Chondrocyte (in vitro differentiated cells): ENCODE measurements at regions not wholly inside any gene's neighbourhood (a gene's known extent, or its start where the extent isn't known, plus 50 kb on each side); places are given as distances from the start of the nearest gene placed in this dataset.

ENCODE experiments used
- DNase-seq: peaks from one replicate; pipeline ENCODE4 v3.0.0; 2021; ENCODE audit warnings: mixed read lengths, low spot score
- H3K27ac Mint-ChIP-seq: one replicate; pipeline ENCODE4 v1.8.0; 2021; ENCODE audit warnings: mild to moderate bottlenecking, moderate library complexity, mixed read lengths; ENCODE audit not compliant: unreplicated experiment
- H3K27me3 Mint-ChIP-seq: 2 replicates; pipeline ENCODE4 v1.8.0; 2021; ENCODE audit warnings: low read depth, mixed read lengths
- H3K36me3 Mint-ChIP-seq: 2 replicates; pipeline ENCODE4 v1.8.0; 2021; ENCODE audit warnings: low read depth, mixed read lengths
- H3K4me1 Mint-ChIP-seq: 2 replicates; pipeline ENCODE4 v1.8.0; 2021; ENCODE audit warnings: low read depth, mild to moderate bottlenecking, mixed read lengths
- H3K4me3 Mint-ChIP-seq: one replicate; pipeline ENCODE4 v1.8.0; 2021; ENCODE audit warnings: mild to moderate bottlenecking, moderate library complexity, mixed read lengths; ENCODE audit not compliant: unreplicated experiment
- H3K9me3 Mint-ChIP-seq: 2 replicates; pipeline ENCODE4 v1.8.0; 2021; ENCODE audit warnings: low read depth, mixed read lengths
- CTCF ChIP-seq: fragments of 200-600 bp; sonication (generic); IDR thresholded peaks from 2 replicates; pipeline ENCODE4 v1.5.0; 2021; ENCODE audit warnings: antibody characterized with exemption, mild to moderate bottlenecking, moderate library complexity

DNA sequence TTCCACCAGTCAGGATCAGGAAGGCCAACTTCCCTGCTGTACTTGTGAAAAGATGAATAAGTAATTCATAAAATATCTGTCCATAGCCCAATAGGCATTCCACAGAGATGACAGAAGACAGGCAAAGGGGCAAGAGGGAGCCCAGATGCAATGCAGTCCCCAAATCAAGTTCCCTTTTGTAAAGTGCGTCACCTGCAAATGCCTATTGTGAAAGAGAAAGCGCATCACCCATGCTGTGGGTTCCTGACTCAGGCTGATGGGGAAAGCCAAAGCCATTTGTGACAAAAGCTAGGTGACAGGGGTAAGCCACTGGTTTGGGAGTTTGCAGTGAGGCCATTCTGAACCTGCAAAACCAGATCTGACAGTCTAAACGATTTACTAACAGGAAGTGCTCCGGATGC, 157.5 kb upstream of the ZNF536 start:
- Mint-ChIP-seq H3K27ac (no peak overlapping the region), H3K9me3 (no peaks in the 10 kb centered on the region), H3K4me1 (no peaks in the 10 kb centered on the region), H3K4me3 (no peak overlapping the region), H3K27me3 (peaks cover 22% of the 10 kb centered on the region), H3K36me3 (no peaks in the 10 kb centered on the region)
- TF ChIP-seq CTCF, result no peak
- no peak for DNase-seq

GRCh38 chr19:30215248-30215647, 156.9 kb upstream of the ZNF536 start:
- Mint-ChIP-seq H3K4me1 (no peaks in the 10 kb centered on the region), H3K27ac (no peak overlapping the region), H3K9me3 (no peaks in the 10 kb centered on the region), H3K4me3 (no peak overlapping the region), H3K36me3 (no peaks in the 10 kb centered on the region), H3K27me3 (peaks cover 20% of the 10 kb centered on the region)
- no peak for TF ChIP-seq CTCF
- no peak for DNase-seq

DNA sequence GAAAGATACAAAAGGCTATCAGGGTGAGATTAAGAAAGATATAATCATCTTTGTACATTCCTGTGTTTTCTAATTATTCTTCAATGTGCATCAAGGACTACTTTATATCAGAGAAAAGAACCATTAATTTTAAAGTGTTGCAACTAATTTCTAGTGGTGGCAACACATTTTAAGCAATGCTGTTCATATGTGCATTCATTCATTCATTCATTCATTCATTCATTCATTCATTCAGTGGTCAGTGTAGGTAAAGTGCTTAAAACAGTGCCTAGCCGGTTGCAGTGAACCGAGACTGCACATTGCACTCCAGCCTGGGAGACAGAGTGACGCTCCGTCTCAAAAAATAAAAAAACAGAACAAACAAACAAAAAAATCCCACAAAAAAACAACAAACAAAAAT, 155.7 kb upstream of the ZNF536 start:
- Mint-ChIP-seq H3K27ac (no peak overlapping the region), H3K4me1 (no peaks in the 10 kb centered on the region), H3K4me3 (no peak overlapping the region), H3K9me3 (no peaks in the 10 kb centered on the region), H3K27me3 (peaks cover 27% of the 10 kb centered on the region), H3K36me3 (no peaks in the 10 kb centered on the region)
- no peak for TF ChIP-seq CTCF
- no peak for DNase-seq

DNA sequence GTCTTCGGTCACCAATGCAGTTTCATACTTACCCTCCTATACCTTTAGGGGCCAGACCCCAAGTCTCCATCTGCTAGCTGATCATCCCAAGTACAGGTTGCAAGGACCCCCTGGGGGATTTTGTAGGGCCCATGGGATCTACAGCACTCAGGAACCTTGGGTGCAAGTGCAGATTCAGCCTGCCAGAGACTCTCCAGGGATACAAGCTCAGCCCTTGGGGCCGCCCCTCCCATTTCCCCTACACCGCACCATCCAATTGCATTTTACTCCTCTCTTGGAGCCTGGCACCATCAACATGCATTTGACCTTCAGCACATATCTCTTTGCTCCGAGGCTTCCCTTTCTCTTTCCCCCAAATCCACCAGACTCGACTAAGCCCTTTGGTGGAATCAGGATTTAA, 154.7 kb upstream of the ZNF536 start:
- no peak for DNase-seq
- Mint-ChIP-seq H3K27ac (no peak overlapping the region), H3K36me3 (no peaks in the 10 kb centered on the region), H3K4me3 (no peak overlapping the region), H3K27me3 (peaks cover 33% of the 10 kb centered on the region), H3K9me3 (no peaks in the 10 kb centered on the region), H3K4me1 (no peaks in the 10 kb centered on the region)
- no peak for TF ChIP-seq CTCF

DNA sequence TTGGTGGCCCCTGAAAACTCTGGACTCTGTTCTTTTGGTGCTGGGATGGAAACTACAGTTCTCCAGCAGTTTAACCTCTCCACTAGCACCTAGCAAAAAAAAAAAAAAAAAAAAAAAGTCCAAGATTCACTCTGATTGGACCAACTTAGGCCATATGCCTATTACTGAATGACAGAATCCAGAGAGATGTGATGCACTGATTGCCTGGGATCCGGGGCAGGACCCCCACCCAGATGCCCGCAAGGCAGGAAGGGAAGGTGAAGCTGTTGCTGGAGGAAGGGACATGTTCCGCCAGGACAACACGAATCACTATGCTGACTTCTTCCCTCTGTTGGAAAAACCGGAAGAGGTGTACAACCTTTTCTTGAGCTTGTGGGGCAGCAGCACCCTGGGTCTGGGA, 152.5 kb upstream of the ZNF536 start:
- H3K36me3 Mint-ChIP-seq, result no peaks in the 10 kb centered on the region
- no peaks in the 10 kb centered on the region for H3K9me3 Mint-ChIP-seq
- H3K27ac Mint-ChIP-seq, result no peak overlapping the region
- H3K4me1 Mint-ChIP-seq, result peaks cover 3% of the 10 kb centered on the region
- peaks cover 46% of the 10 kb centered on the region for H3K27me3 Mint-ChIP-seq
- no peak overlapping the region for H3K4me3 Mint-ChIP-seq
- no peak for TF ChIP-seq CTCF
- no peak for DNase-seq
